Smooth muscle cell (in vitro differentiated cells): ENCODE measurements at regions not wholly inside any gene's neighbourhood (a gene's known extent, or its start where the extent isn't known, plus 50 kb on each side); places are given as distances from the start of the nearest gene placed in this dataset.

ENCODE experiments used
- DNase-seq: peaks from one replicate; lab custom pipeline; 2025; ENCODE audit not compliant: unreplicated experiment; lab: John Stamatoyannopoulos, UW
- H2AFZ ChIP-seq: fragments of 200-600 bp; sonication (generic); 2 replicates; pipeline ENCODE4 v1.6.0; 2016; ENCODE audit warnings: antibody characterized with exemption, low read depth, mild to moderate bottlenecking
- H3F3A ChIP-seq: fragments of 200-600 bp; sonication (generic); 2 replicates; pipeline ENCODE4 v1.6.0; 2017; ENCODE audit warnings: antibody characterized with exemption, low read depth
- H3K27ac ChIP-seq: fragments of 200-600 bp; sonication (generic); 2 replicates; pipeline ENCODE4 v1.5.1; 2016; ENCODE audit warnings: low read depth, mild to moderate bottlenecking
- H3K27me3 ChIP-seq: fragments of 200-600 bp; sonication (generic); 2 replicates; pipeline ENCODE4 v1.6.1; 2016; ENCODE audit warnings: low read depth, mild to moderate bottlenecking
- H3K36me3 ChIP-seq: fragments of 200-600 bp; sonication (generic); 2 replicates; pipeline ENCODE4 v1.5.1; 2016; ENCODE audit warnings: low read depth
- H3K4me1 ChIP-seq: fragments of 200-600 bp; sonication (generic); 2 replicates; pipeline ENCODE4 v1.5.1; 2016; ENCODE audit warnings: low read depth
- H3K4me2 ChIP-seq: fragments of 200-600 bp; sonication (generic); 2 replicates; pipeline ENCODE4 v1.6.0; 2016; ENCODE audit warnings: mild to moderate bottlenecking
- H3K4me3 ChIP-seq: fragments of 200-600 bp; sonication (generic); 2 replicates; pipeline ENCODE4 v1.5.1; 2016; ENCODE audit warnings: mild to moderate bottlenecking
- H3K79me2 ChIP-seq: fragments of 200-600 bp; sonication (generic); 2 replicates; pipeline ENCODE4 v1.6.0; 2016; ENCODE audit warnings: low read depth, mild to moderate bottlenecking
- H3K9ac ChIP-seq: fragments of 200-600 bp; sonication (generic); 2 replicates; pipeline ENCODE4 v1.6.0; 2016; ENCODE audit warnings: low read depth
- H3K9me3 ChIP-seq: fragments of 200-600 bp; sonication (generic); replicated peaks from 2 replicates; pipeline ENCODE4 v1.5.1; 2016; ENCODE audit warnings: low read depth
- H4K20me1 ChIP-seq: fragments of 200-600 bp; sonication (generic); 2 replicates; pipeline ENCODE4 v1.6.0; 2016; ENCODE audit warnings: low read depth
- WGBS: methylation state at CpG from one replicate; pipeline ENCODE4 v1.1.7; 2016; ENCODE audit warnings: low lambda C conversion rate; 5-methylcytosine and 5-hydroxymethylcytosine counted together
- TF ChIP-seq, protein P1 (sequence below): fragments of 200-600 bp; sonication (generic); IDR thresholded peaks from 2 replicates; pipeline ENCODE4 v1.5.1; 2017; ENCODE audit warnings: borderline replicate concordance, mild to moderate bottlenecking, antibody characterized with exemption; ENCODE audit not compliant: insufficient read depth, poor library complexity, severe bottlenecking

DNA sequence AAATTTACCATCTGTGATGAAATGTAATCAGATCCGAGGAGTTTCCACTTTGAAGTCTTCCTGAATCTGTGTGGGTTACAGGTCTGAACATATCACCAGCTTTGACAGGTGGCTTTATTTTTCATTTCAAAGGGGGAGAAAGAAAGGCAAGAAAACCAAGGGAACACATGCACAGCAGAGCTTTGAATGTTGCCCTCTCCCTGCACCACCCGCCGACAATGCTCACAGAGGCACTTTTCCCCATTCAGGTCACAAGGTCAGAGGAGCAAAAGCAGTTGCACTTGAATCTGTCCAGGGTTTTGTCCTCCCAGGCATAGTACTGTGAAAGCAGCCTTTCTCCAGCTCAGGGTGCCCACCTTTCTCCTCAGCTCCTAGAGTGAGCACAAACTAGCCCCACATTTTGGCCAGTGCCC lies 130.2 kb downstream of the OSR1 start:
- Histone ChIP-seq H2AFZ (no peak overlapping the region), H3F3A (no peaks in the 10 kb centered on the region), H3K36me3 (no peaks in the 10 kb centered on the region), H3K4me2 (no peak overlapping the region), H3K27me3 (no peaks in the 10 kb centered on the region), H3K79me2 (no peaks in the 10 kb centered on the region), H3K4me3 (no peak overlapping the region), H3K27ac (no peak overlapping the region), H4K20me1 (no peaks in the 10 kb centered on the region), H3K4me1 (peaks cover 16% of the 10 kb centered on the region), H3K9me3 (no peaks in the 10 kb centered on the region), H3K9ac (no peak overlapping the region)
- TF ChIP-seq, protein P1, sequence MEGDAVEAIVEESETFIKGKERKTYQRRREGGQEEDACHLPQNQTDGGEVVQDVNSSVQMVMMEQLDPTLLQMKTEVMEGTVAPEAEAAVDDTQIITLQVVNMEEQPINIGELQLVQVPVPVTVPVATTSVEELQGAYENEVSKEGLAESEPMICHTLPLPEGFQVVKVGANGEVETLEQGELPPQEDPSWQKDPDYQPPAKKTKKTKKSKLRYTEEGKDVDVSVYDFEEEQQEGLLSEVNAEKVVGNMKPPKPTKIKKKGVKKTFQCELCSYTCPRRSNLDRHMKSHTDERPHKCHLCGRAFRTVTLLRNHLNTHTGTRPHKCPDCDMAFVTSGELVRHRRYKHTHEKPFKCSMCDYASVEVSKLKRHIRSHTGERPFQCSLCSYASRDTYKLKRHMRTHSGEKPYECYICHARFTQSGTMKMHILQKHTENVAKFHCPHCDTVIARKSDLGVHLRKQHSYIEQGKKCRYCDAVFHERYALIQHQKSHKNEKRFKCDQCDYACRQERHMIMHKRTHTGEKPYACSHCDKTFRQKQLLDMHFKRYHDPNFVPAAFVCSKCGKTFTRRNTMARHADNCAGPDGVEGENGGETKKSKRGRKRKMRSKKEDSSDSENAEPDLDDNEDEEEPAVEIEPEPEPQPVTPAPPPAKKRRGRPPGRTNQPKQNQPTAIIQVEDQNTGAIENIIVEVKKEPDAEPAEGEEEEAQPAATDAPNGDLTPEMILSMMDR = no peak
- 70% methylated on average over 3 of the region's 3 CpGs for WGBS
- DNase-seq = no peak

DNA sequence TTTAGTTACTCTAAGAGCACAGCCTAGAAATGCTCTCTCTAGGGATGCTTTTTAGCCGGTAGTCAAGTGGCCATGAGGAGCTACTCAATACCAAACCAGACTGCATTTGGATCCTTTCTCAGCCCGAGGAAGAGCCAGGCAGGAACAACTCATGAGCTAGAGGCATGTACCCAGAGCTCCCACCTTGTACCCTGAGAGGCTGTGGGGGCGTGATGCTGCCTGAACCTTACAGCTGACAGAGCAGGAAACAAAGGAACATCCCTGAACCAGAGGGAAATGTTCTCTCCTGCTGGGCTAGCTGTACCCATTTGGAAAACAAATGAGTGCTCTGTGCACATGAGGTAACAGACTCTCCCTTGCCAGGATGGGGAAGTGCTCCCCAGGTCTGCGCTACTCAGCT lies 131.6 kb downstream of the OSR1 start:
- Histone ChIP-seq H3K36me3 (no peaks in the 10 kb centered on the region), H3K27me3 (no peaks in the 10 kb centered on the region), H3K79me2 (no peaks in the 10 kb centered on the region), H3K9ac (no peak overlapping the region), H4K20me1 (no peaks in the 10 kb centered on the region), H3K27ac (no peak overlapping the region), H3K4me3 (no peak overlapping the region), H3K9me3 (no peaks in the 10 kb centered on the region), H3F3A (no peaks in the 10 kb centered on the region), H2AFZ (no peak overlapping the region), H3K4me2 (no peak overlapping the region), H3K4me1 (peaks cover 16% of the 10 kb centered on the region)
- WGBS = 93% methylated on average over 4 of the region's 4 CpGs
- TF ChIP-seq, protein P1 = no peak
- DNase-seq = no peak

- Histone ChIP-seq H3K27ac (no peak overlapping the region), H3K4me2 (no peak overlapping the region), H3K9me3 (no peaks in the 10 kb centered on the region), H2AFZ (no peak overlapping the region), H3K36me3 (no peaks in the 10 kb centered on the region), H3K9ac (no peak overlapping the region), H3K4me1 (peaks cover 16% of the 10 kb centered on the region), H3K27me3 (no peaks in the 10 kb centered on the region), H3F3A (no peaks in the 10 kb centered on the region), H3K79me2 (no peaks in the 10 kb centered on the region), H3K4me3 (no peak overlapping the region), H4K20me1 (no peaks in the 10 kb centered on the region)
- TF ChIP-seq, protein P1 = no peak
- DNase-seq = no peak
- over 99% methylated on average over 6 of the region's 6 CpGs for WGBS
Observed at GRCh38 chr2:19226386-19226785, 132.0 kb downstream of the OSR1 start.

GRCh38 chr2:19225931-19226330 lies 132.5 kb downstream of the OSR1 start:
- Histone ChIP-seq H3K4me1 (peaks cover 16% of the 10 kb centered on the region), H3K4me3 (no peak overlapping the region), H3K9ac (no peak overlapping the region), H4K20me1 (no peaks in the 10 kb centered on the region), H3K27ac (no peak overlapping the region), H3K36me3 (no peaks in the 10 kb centered on the region), H3K27me3 (no peaks in the 10 kb centered on the region), H2AFZ (no peak overlapping the region), H3K4me2 (no peak overlapping the region), H3K9me3 (no peaks in the 10 kb centered on the region), H3F3A (no peaks in the 10 kb centered on the region), H3K79me2 (no peaks in the 10 kb centered on the region)
- 94% methylated on average over 1 of the region's 1 CpG for WGBS
- TF ChIP-seq, protein P1 = no peak
- no peak for DNase-seq
